Trophoblast cell (in vitro differentiated cells and primary cell): ENCODE measurements at regions not wholly inside any gene's neighbourhood (a gene's known extent, or its start where the extent isn't known, plus 50 kb on each side); places are given as distances from the start of the nearest gene placed in this dataset.

Experiments
- DNase-seq, 2 donors: peaks; one replicate each; pipeline ENCODE4 v3.0.0-alpha.2; 2016
- H2AFZ ChIP-seq: 2 replicates; pipeline ENCODE4 v1.6.1; 2013; ENCODE audit warnings: low read length, moderate library complexity, mild to moderate bottlenecking; ENCODE audit not compliant: insufficient read depth, poor library complexity
- H2AK5ac ChIP-seq: 2 replicates; pipeline ENCODE4 v1.6.1; 2013; ENCODE audit warnings: mild to moderate bottlenecking, low read length
- H2BK120ac ChIP-seq: 2 replicates; pipeline ENCODE4 v1.6.1; 2013; ENCODE audit warnings: low read length, mild to moderate bottlenecking, moderate library complexity; ENCODE audit not compliant: insufficient read depth, poor library complexity
- H2BK12ac ChIP-seq: 2 replicates; pipeline ENCODE4 v1.6.1; 2013; ENCODE audit warnings: mild to moderate bottlenecking, low read length, moderate library complexity
- H2BK5ac ChIP-seq: 2 replicates; pipeline ENCODE4 v1.6.1; 2013; ENCODE audit warnings: low read length, low read depth, moderate library complexity, mild to moderate bottlenecking; ENCODE audit not compliant: poor library complexity
- H3K14ac ChIP-seq: 2 replicates; pipeline ENCODE4 v1.6.1; 2013; ENCODE audit warnings: mild to moderate bottlenecking, low read length
- H3K18ac ChIP-seq: 2 replicates; pipeline ENCODE4 v1.6.1; 2013; ENCODE audit warnings: mild to moderate bottlenecking, low read length
- H3K23ac ChIP-seq: 2 replicates; pipeline ENCODE4 v1.6.1; 2013; ENCODE audit warnings: low read length
- H3K27ac ChIP-seq: 2 replicates; pipeline ENCODE4 v1.5.1; 2013; ENCODE audit warnings: low read depth, mild to moderate bottlenecking, inconsistent platforms, low read length, moderate library complexity
- H3K27me3 ChIP-seq: 2 replicates; pipeline ENCODE4 v1.6.1; 2013; ENCODE audit warnings: inconsistent platforms, mild to moderate bottlenecking, low read length, moderate library complexity; ENCODE audit not compliant: insufficient read depth
- H3K36me3 ChIP-seq, 2 experiments: 1 replicate in 1 of 2; 2 replicates in 1 of 2; pipeline ENCODE4 v1.6.1; 2013; ENCODE audit warnings: low read length in 2 of 2, mild to moderate bottlenecking in 2 of 2, moderate library complexity in 1 of 2; ENCODE audit not compliant: insufficient read depth in 2 of 2, control insufficient read depth in 1 of 2
- H3K4ac ChIP-seq: 2 replicates; pipeline ENCODE4 v1.6.1; 2013; ENCODE audit warnings: low read depth, mild to moderate bottlenecking, low read length, moderate library complexity
- H3K4me1 ChIP-seq, 2 experiments: 1 replicate in 1 of 2; 2 replicates in 1 of 2; pipeline ENCODE4 v1.6.1; 2013; ENCODE audit warnings: low read length in 2 of 2, mild to moderate bottlenecking in 2 of 2, moderate library complexity in 1 of 2; ENCODE audit not compliant: insufficient read depth in 2 of 2, control insufficient read depth in 1 of 2
- H3K4me2 ChIP-seq: 2 replicates; pipeline ENCODE4 v1.6.1; 2013; ENCODE audit warnings: inconsistent platforms, mild to moderate bottlenecking, low read length, moderate library complexity
- H3K4me3 ChIP-seq: 2 replicates; pipeline ENCODE4 v1.5.1; 2013; ENCODE audit warnings: mild to moderate bottlenecking, low read depth, low read length, inconsistent platforms
- H3K79me1 ChIP-seq: one replicate; pipeline ENCODE4 v1.6.1; 2013; ENCODE audit warnings: low read length
- H3K79me2 ChIP-seq: 2 replicates; pipeline ENCODE4 v1.6.1; 2013; ENCODE audit warnings: low read length, mild to moderate bottlenecking; ENCODE audit not compliant: control insufficient read depth, insufficient read depth, poor library complexity
- H3K9ac ChIP-seq: 2 replicates; pipeline ENCODE4 v1.6.1; 2013; ENCODE audit warnings: mild to moderate bottlenecking, low read length
- H3K9me3 ChIP-seq: 2 replicates; pipeline ENCODE4 v1.6.1; 2013; ENCODE audit warnings: low read depth, mild to moderate bottlenecking, control low read depth, inconsistent platforms, low read length; ENCODE audit not compliant: insufficient read depth
- H4K12ac ChIP-seq: 2 replicates; pipeline ENCODE4 v1.6.1; 2013; ENCODE audit warnings: low read depth, mild to moderate bottlenecking, low read length, moderate library complexity
- H4K8ac ChIP-seq: 2 replicates; pipeline ENCODE4 v1.6.1; 2013; ENCODE audit warnings: low read depth, mild to moderate bottlenecking, low read length, moderate library complexity
- H4K91ac ChIP-seq: one replicate; pipeline ENCODE4 v1.6.1; 2013; ENCODE audit warnings: low read depth, mild to moderate bottlenecking, low read length, moderate library complexity
- WGBS: extraction: QIAGEN DNeasy Blood & Tissue Kit; methylation state at CpG from one replicate; pipeline ENCODE4 v1.1.7; 2013; ENCODE audit warnings: missing lambda C conversion rate; ENCODE audit not compliant: insufficient read length, insufficient coverage; ENCODE audit errors: extremely low coverage; 5-methylcytosine and 5-hydroxymethylcytosine counted together

- Histone ChIP-seq H3K9ac (no peak overlapping the region), H3K27me3 (no peaks in the 10 kb centered on the region), H2BK5ac (no peak overlapping the region), H3K36me3 (no peaks in the 10 kb centered on the region), H3K4ac (no peak overlapping the region), H3K18ac (no peak overlapping the region), H2BK12ac (no peak overlapping the region), H3K79me2 (no peaks in the 10 kb centered on the region), H4K8ac (no peak overlapping the region), H2AFZ (no peak overlapping the region), H3K27ac (no peak overlapping the region), H3K14ac (no peak overlapping the region), H3K4me3 (no peak overlapping the region), H4K12ac (no peak overlapping the region), H4K91ac (no peak overlapping the region), H3K4me1 (peaks cover 11 to 22% of the 10 kb centered on the region in 2 experiments), H2BK120ac (no peak overlapping the region), H3K79me1 (peaks cover 10% of the 10 kb centered on the region), H3K4me2 (no peak overlapping the region), H3K23ac (no peak overlapping the region), H2AK5ac (no peak overlapping the region), H3K9me3 (no peaks in the 10 kb centered on the region)
- DNase-seq = no peak
These were observed 148.1 kb upstream of the EGLN3 start for GRCh38 chr14:34098985-34099349.

GRCh38 chr14:34098045-34098984 lies 147.4 kb upstream of the EGLN3 start:
- Histone ChIP-seq H4K91ac (peak overlapping the region; percentile 47), H3K18ac (no peak overlapping the region), H3K23ac (no peak overlapping the region), H3K79me1 (peaks cover 7% of the 10 kb centered on the region), H3K9me3 (no peaks in the 10 kb centered on the region), H2BK5ac (no peak overlapping the region), H2BK12ac (peak overlapping the region; percentile 66), H3K14ac (peak overlapping the region; percentile 37), H3K79me2 (no peaks in the 10 kb centered on the region), H3K4ac (no peak overlapping the region), H3K27me3 (no peaks in the 10 kb centered on the region), H2AFZ (no peak overlapping the region), H3K4me3 (no peak overlapping the region), H3K4me1 (peaks cover 11 to 22% of the 10 kb centered on the region in 2 experiments), H3K4me2 (no peak overlapping the region), H3K36me3 (no peaks in the 10 kb centered on the region), H4K8ac (no peak overlapping the region), H2BK120ac (peak overlapping the region; percentile 53), H3K27ac (no peak overlapping the region), H4K12ac (no peak overlapping the region), H2AK5ac (peak overlapping the region; percentile 71), H3K9ac (no peak overlapping the region)
- no CpG with 5 or more reads among the region's 8 CpGs for WGBS
- DNase-seq = peak; percentile 81 to 87

GRCh38 chr14:34097644-34098043 lies 146.8 kb upstream of the EGLN3 start:
- no peak overlapping the region for H3K4me2 ChIP-seq
- H2AFZ ChIP-seq = no peak overlapping the region
- H3K79me2 ChIP-seq = no peaks in the 10 kb centered on the region
- H3K27me3 ChIP-seq = no peaks in the 10 kb centered on the region
- no peak overlapping the region for H3K4ac ChIP-seq
- H3K36me3 ChIP-seq = no peaks in the 10 kb centered on the region
- no peak overlapping the region for H2BK120ac ChIP-seq
- no peak overlapping the region for H3K9ac ChIP-seq
- no peak overlapping the region for H3K23ac ChIP-seq
- H3K4me3 ChIP-seq = no peak overlapping the region
- H4K8ac ChIP-seq = no peak overlapping the region
- H3K27ac ChIP-seq = no peak overlapping the region
- no peak overlapping the region for H3K14ac ChIP-seq
- H4K91ac ChIP-seq = peak overlapping the region; percentile 47
- no peak overlapping the region for H3K18ac ChIP-seq
- no peak overlapping the region for H4K12ac ChIP-seq
- DNase-seq = no peak
- no peak overlapping the region for H2BK5ac ChIP-seq
- H3K4me1 ChIP-seq = peaks cover 9 to 16% of the 10 kb centered on the region in 2 experiments
- H3K79me1 ChIP-seq = peaks cover 5% of the 10 kb centered on the region
- H3K9me3 ChIP-seq = no peaks in the 10 kb centered on the region
- no peak overlapping the region for H2BK12ac ChIP-seq
- no CpG with 5 or more reads among the region's 9 CpGs for WGBS
- no peak overlapping the region for H2AK5ac ChIP-seq

GRCh38 chr14:34094384-34094783 lies 143.5 kb upstream of the EGLN3 start:
- Histone ChIP-seq H3K4me2 (no peak overlapping the region), H2BK12ac (no peak overlapping the region), H3K4ac (no peak overlapping the region), H3K27me3 (no peaks in the 10 kb centered on the region), H4K12ac (no peak overlapping the region), H3K36me3 (no peaks in the 10 kb centered on the region), H4K8ac (no peak overlapping the region), H3K27ac (no peak overlapping the region), H2BK5ac (no peak overlapping the region), H3K14ac (no peak overlapping the region), H4K91ac (no peak overlapping the region), H3K4me1 (peaks cover 6 to 11% of the 10 kb centered on the region in 2 experiments), H3K9me3 (no peaks in the 10 kb centered on the region), H3K18ac (no peak overlapping the region), H2AK5ac (no peak overlapping the region), H2AFZ (no peak overlapping the region), H3K79me2 (no peaks in the 10 kb centered on the region), H3K79me1 (peaks cover 5% of the 10 kb centered on the region), H3K9ac (no peak overlapping the region), H3K23ac (no peak overlapping the region), H3K4me3 (no peak overlapping the region), H2BK120ac (no peak overlapping the region)
- DNase-seq = no peak
